ENCODE measurements at regions not wholly inside any gene's neighbourhood (a gene's known extent, or its start where the extent isn't known, plus 50 kb on each side); places are given as distances from the start of the nearest gene placed in this dataset.
"Not testable (repeated sequence)": the region's sequence is repeated elsewhere in the genome, so short reads cannot be mapped to it uniquely, and the experiment has no call there.

GRCh38 chr17:72193391-72194106, 72.7 kb downstream of the SOX9 start:
- 83% methylated on average over 10 of the region's 10 CpGs for WGBS, 2 donors
- Histone ChIP-seq H3K4me1 (peaks cover 0 to 10% of the 10 kb centered on the region in 2 donors), H3K36me3 (no peaks in the 10 kb centered on the region), H3K27ac (no peak overlapping the region), H3K4me3 (replicated peaks in 1 of 3) (no peak overlapping the region), H3K27me3 (no peaks in the 10 kb centered on the region), H3K9me3 (no peaks in the 10 kb centered on the region)
- intact Hi-C loops (cut with DNase I): no loop called here
- no peak for DNase-seq
- TF ChIP-seq CTCF (IDR thresholded peaks at IDR 0.05) (no peak), POLR2A (IDR thresholded peaks at IDR 0.05) (no peak)

GRCh38 chr17:72194107-72194440, 73.3 kb downstream of the SOX9 start:
- DNase-seq; H3K9me3 ChIP-seq; H3K36me3 ChIP-seq; H3K4me1 ChIP-seq; H3K27ac ChIP-seq; H3K4me3 ChIP-seq (replicated peaks in 1 of 3); H3K27me3 ChIP-seq; intact Hi-C loops (cut with DNase I): not testable (repeated sequence)
- WGBS, 2 donors: 96 to 98% methylated on average over 10 of the region's 10 CpGs

GRCh38 chr17:72199256-72199655, 78.4 kb downstream of the SOX9 start:
- Histone ChIP-seq H3K4me3 (replicated peaks in 1 of 3) (no peak overlapping the region), H3K27ac (no peak overlapping the region), H3K4me1 (no peaks in the 10 kb centered on the region), H3K36me3 (no peaks in the 10 kb centered on the region), H3K27me3 (no peaks in the 10 kb centered on the region), H3K9me3 (no peaks in the 10 kb centered on the region)
- no peak for DNase-seq
- TF ChIP-seq POLR2A (IDR thresholded peaks at IDR 0.05) (no peak), CTCF (IDR thresholded peaks at IDR 0.05) (no peak)
- intact Hi-C loops (cut with DNase I): no loop called here

GRCh38 chr17:72204742-72205141, 83.9 kb downstream of the SOX9 start:
- no peaks in the 10 kb centered on the region for H3K27me3 ChIP-seq
- intact Hi-C loops (cut with DNase I): no loop called here
- no peak overlapping the region for H3K4me3 ChIP-seq (replicated peaks in 1 of 3)
- TF ChIP-seq CTCF (IDR thresholded peaks at IDR 0.05): no peak
- no peak for TF ChIP-seq POLR2A (IDR thresholded peaks at IDR 0.05)
- H3K9me3 ChIP-seq: no peaks in the 10 kb centered on the region
- H3K36me3 ChIP-seq: no peaks in the 10 kb centered on the region
- H3K4me1 ChIP-seq: no peaks in the 10 kb centered on the region
- H3K27ac ChIP-seq: no peak overlapping the region
- no peak for DNase-seq
- WGBS, 2 donors: 63 to 78% methylated on average over 10 of the region's 10 CpGs

- DNase-seq: no peak
- Histone ChIP-seq H3K27me3 (no peaks in the 10 kb centered on the region), H3K9me3 (no peaks in the 10 kb centered on the region), H3K4me1 (no peaks in the 10 kb centered on the region), H3K36me3 (no peaks in the 10 kb centered on the region), H3K4me3 (replicated peaks in 1 of 3) (no peak overlapping the region), H3K27ac (no peak overlapping the region)
- 22 to 30% methylated on average over 13 to 14 of the region's 14 CpGs for WGBS, 2 donors
- intact Hi-C loops (cut with DNase I): no loop called here
- TF ChIP-seq POLR2A (IDR thresholded peaks at IDR 0.05) (no peak), CTCF (IDR thresholded peaks at IDR 0.05) (no peak)
These were observed 84.5 kb downstream of the SOX9 start for GRCh38 chr17:72205357-72205756.

GRCh38 chr17:72205822-72206221, 85.0 kb downstream of the SOX9 start:
- Histone ChIP-seq H3K4me1 (no peaks in the 10 kb centered on the region), H3K36me3 (no peaks in the 10 kb centered on the region), H3K9me3 (no peaks in the 10 kb centered on the region), H3K4me3 (replicated peaks in 1 of 3) (no peak overlapping the region), H3K27ac (no peak overlapping the region), H3K27me3 (no peaks in the 10 kb centered on the region)
- intact Hi-C loops (cut with DNase I): no loop called here
- no peak for DNase-seq
- 84 to 86% methylated on average over 3 of the region's 3 CpGs for WGBS, 2 donors
- TF ChIP-seq CTCF (IDR thresholded peaks at IDR 0.05): no peak
- no peak for TF ChIP-seq POLR2A (IDR thresholded peaks at IDR 0.05)

Data from thyroid gland (tissue), 4 donors.